Transverse colon (tissue), 4 donors: ENCODE measurements at regions not wholly inside any gene's neighbourhood (a gene's known extent, or its start where the extent isn't known, plus 50 kb on each side); places are given as distances from the start of the nearest gene placed in this dataset.

ENCODE experiments used
- EP300 ChIP-seq: sonication (generic); formaldehyde crosslinking; IDR thresholded peaks from one replicate; pipeline ENCODE4 v1.6.1; 2017; ENCODE audit warnings: antibody characterized with exemption, low read depth
- POLR2A ChIP-seq: fragments of 450-650 bp; IDR thresholded peaks from one replicate; pipeline ENCODE4 v1.6.1; 2016; ENCODE audit warnings: antibody characterized with exemption, mild to moderate bottlenecking, moderate library complexity
- POLR2AphosphoS5 ChIP-seq, 3 donors: sonication (generic); formaldehyde crosslinking; IDR thresholded peaks; one replicate each; pipeline ENCODE4 v1.6.1; 2016; ENCODE audit warnings: antibody characterized with exemption in 3 of 3
- TF ChIP-seq, protein P1 (sequence below), 5 experiments: fragments of 200-600 bp in 3 of 5; fragments of 450-650 bp in 2 of 5; sonication (generic) in 3 of 5; IDR thresholded peaks; 1 replicate in 2 of 5; 2 replicates in 3 of 5; pipeline ENCODE4 v1.5.1; 2016 to 2017; ENCODE audit warnings: antibody characterized with exemption in 5 of 5, inconsistent platforms in 3 of 5, mild to moderate bottlenecking in 2 of 5, moderate library complexity in 1 of 5

DNA sequence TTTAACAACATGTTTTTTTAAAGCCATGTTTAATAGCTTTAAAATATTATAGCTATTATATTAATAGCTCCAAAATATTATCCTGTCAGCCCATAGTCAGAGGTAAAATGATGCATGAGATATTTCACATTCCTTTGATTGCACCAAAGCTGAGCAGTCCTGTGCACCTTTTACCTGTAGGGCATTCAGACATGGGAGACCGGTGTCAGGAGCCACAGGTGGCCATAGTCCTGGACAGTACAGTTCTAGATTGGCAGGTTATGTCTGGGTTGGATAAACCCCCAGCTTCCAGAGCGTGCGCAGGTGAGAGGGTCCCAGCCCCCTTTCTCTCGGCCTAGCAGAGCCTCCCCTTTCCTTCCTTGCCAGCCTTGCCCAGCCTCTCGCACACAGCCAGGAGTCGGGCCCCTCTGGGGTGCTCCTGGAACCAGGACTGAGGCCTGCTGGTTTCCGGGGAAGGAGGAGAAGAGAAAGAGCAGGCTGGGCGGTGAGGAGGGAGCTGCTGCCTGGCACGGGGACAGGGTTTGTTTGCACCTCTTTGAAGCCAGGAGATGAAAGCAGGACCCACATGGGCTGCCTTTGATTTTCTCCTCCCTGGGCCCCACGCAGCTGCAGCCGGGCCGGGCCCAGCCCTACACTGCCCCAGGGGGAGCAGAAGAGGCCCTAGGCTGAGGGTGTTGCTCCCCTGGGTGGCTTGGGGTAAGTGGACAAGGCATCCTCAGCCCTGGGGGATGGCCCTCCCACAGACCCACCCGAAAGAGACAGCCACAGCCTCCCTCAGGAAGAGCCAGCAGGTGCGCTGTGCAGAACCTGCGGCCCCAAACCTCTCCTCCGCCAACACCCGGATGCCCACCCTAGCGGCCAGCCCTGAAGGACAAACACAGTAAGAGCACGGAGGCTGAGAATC, 75.2 kb upstream of the TARDBP start:
- no peak for TF ChIP-seq POLR2A
- TF ChIP-seq, protein P1, sequence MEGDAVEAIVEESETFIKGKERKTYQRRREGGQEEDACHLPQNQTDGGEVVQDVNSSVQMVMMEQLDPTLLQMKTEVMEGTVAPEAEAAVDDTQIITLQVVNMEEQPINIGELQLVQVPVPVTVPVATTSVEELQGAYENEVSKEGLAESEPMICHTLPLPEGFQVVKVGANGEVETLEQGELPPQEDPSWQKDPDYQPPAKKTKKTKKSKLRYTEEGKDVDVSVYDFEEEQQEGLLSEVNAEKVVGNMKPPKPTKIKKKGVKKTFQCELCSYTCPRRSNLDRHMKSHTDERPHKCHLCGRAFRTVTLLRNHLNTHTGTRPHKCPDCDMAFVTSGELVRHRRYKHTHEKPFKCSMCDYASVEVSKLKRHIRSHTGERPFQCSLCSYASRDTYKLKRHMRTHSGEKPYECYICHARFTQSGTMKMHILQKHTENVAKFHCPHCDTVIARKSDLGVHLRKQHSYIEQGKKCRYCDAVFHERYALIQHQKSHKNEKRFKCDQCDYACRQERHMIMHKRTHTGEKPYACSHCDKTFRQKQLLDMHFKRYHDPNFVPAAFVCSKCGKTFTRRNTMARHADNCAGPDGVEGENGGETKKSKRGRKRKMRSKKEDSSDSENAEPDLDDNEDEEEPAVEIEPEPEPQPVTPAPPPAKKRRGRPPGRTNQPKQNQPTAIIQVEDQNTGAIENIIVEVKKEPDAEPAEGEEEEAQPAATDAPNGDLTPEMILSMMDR (IDR thresholded peaks at IDR 0.05): no peak
- TF ChIP-seq POLR2AphosphoS5 (IDR thresholded peaks at IDR 0.05): no peak
- no peak for TF ChIP-seq EP300
